WTC11 (cell line): ENCODE measurements at regions not wholly inside any gene's neighbourhood (a gene's known extent, or its start where the extent isn't known, plus 50 kb on each side); places are given as distances from the start of the nearest gene placed in this dataset.
"Not testable (repeated sequence)": the region's sequence is repeated elsewhere in the genome, so short reads cannot be mapped to it uniquely, and the experiment has no call there.

Source experiments
- FOXP1 ChIP-seq: sonication (generic); formaldehyde crosslinking; IDR thresholded peaks from 2 replicates; pipeline ENCODE4 v1.8.0; 2022; ENCODE audit warnings: missing genetic modification reagents, mild to moderate bottlenecking, moderate library complexity, borderline replicate concordance
- ZNF423 ChIP-seq: fragments of 250-450 bp; sonication (Bioruptor Pico); IDR thresholded peaks from 2 replicates; pipeline ENCODE4 v2.1.2; 2022; ENCODE audit warnings: mild to moderate bottlenecking, moderate library complexity
- TF ChIP-seq, protein P1 (sequence below): sonication (generic); formaldehyde crosslinking; conservative IDR thresholded peaks from 2 replicates; pipeline ENCODE4 v1.8.1; 2022; ENCODE audit warnings: mild to moderate bottlenecking, missing genetic modification reagents
- TF ChIP-seq, protein P2 (sequence below): fragments of 200-600 bp; IDR thresholded peaks from 2 replicates; pipeline ENCODE4 v1.8.0; 2022; ENCODE audit warnings: antibody characterized with exemption

- TF ChIP-seq, protein P1, sequence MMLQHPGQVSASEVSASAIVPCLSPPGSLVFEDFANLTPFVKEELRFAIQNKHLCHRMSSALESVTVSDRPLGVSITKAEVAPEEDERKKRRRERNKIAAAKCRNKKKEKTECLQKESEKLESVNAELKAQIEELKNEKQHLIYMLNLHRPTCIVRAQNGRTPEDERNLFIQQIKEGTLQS (CRISPR knock-in tag), result not testable (repeated sequence)
- not testable (repeated sequence) for TF ChIP-seq FOXP1; ZNF423 (CRISPR knock-in tag)
- TF ChIP-seq, protein P2, sequence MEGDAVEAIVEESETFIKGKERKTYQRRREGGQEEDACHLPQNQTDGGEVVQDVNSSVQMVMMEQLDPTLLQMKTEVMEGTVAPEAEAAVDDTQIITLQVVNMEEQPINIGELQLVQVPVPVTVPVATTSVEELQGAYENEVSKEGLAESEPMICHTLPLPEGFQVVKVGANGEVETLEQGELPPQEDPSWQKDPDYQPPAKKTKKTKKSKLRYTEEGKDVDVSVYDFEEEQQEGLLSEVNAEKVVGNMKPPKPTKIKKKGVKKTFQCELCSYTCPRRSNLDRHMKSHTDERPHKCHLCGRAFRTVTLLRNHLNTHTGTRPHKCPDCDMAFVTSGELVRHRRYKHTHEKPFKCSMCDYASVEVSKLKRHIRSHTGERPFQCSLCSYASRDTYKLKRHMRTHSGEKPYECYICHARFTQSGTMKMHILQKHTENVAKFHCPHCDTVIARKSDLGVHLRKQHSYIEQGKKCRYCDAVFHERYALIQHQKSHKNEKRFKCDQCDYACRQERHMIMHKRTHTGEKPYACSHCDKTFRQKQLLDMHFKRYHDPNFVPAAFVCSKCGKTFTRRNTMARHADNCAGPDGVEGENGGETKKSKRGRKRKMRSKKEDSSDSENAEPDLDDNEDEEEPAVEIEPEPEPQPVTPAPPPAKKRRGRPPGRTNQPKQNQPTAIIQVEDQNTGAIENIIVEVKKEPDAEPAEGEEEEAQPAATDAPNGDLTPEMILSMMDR, result not testable (repeated sequence)
Observed at GRCh38 chr7:155932324-155932723, 120.1 kb upstream of the SHH start.
